Effector CD4-positive, alpha-beta T cell (primary cell): ENCODE measurements at regions not wholly inside any gene's neighbourhood (a gene's known extent, or its start where the extent isn't known, plus 50 kb on each side); places are given as distances from the start of the nearest gene placed in this dataset.
"Not testable (repeated sequence)": the region's sequence is repeated elsewhere in the genome, so short reads cannot be mapped to it uniquely, and the experiment has no call there.

Experiments used
- DNase-seq: peaks from one replicate; pipeline ENCODE4 v3.0.0-alpha.2; 2020

- DNase-seq = no peak
Measured at GRCh38 chr16:63415014-63415413, 1378.8 kb upstream of the CDH8 start.

- DNase-seq = no peak
Measured at GRCh38 chr16:63410594-63410993, 1374.4 kb upstream of the CDH8 start.

- DNase-seq = no peak
Measured at GRCh38 chr16:63403792-63404191, 1367.6 kb upstream of the CDH8 start.

- DNase-seq = not testable (repeated sequence)
Measured at GRCh38 chr16:63388277-63388676, 1352.0 kb upstream of the CDH8 start.

GRCh38 chr16:63385714-63386432, 1349.6 kb upstream of the CDH8 start:
- DNase-seq = no peak

- DNase-seq = no peak
Measured at GRCh38 chr16:63373744-63374143, 1337.5 kb upstream of the CDH8 start.

GRCh38 chr16:63372815-63373214, 1336.6 kb upstream of the CDH8 start:
- DNase-seq = no peak

- DNase-seq = no peak
Measured at GRCh38 chr16:63372283-63372682, 1336.0 kb upstream of the CDH8 start.

- DNase-seq = no peak
Measured at GRCh38 chr16:63365649-63366304, 1329.5 kb upstream of the CDH8 start.

- no peak for DNase-seq
Measured at GRCh38 chr16:63363738-63364137, 1327.5 kb upstream of the CDH8 start.

GRCh38 chr16:63361032-63361624, 1324.9 kb upstream of the CDH8 start:
- DNase-seq = no peak

- no peak for DNase-seq
Measured at GRCh38 chr16:63349961-63350360, 1313.7 kb upstream of the CDH8 start.

GRCh38 chr16:63346000-63346399, 1309.8 kb upstream of the CDH8 start:
- DNase-seq = no peak

- DNase-seq = no peak
Measured at GRCh38 chr16:63337264-63337663, 1301.0 kb upstream of the CDH8 start.

GRCh38 chr16:63331111-63331510, 1294.9 kb upstream of the CDH8 start:
- no peak for DNase-seq

- no peak for DNase-seq
Measured at GRCh38 chr16:63326736-63327339, 1290.6 kb upstream of the CDH8 start.

GRCh38 chr16:63323722-63324705, 1287.8 kb upstream of the CDH8 start:
- DNase-seq = no peak

GRCh38 chr16:63323055-63323454, 1286.8 kb upstream of the CDH8 start:
- DNase-seq = no peak

GRCh38 chr16:63315229-63315628, 1279.0 kb upstream of the CDH8 start:
- DNase-seq = no peak

GRCh38 chr16:63312346-63312745, 1276.1 kb upstream of the CDH8 start:
- DNase-seq = no peak

- no peak for DNase-seq
Measured at GRCh38 chr16:63311313-63311712, 1275.1 kb upstream of the CDH8 start.

- no peak for DNase-seq
Measured at GRCh38 chr16:63302811-63303210, 1266.6 kb upstream of the CDH8 start.

- no peak for DNase-seq
Measured at GRCh38 chr16:63301349-63301748, 1265.1 kb upstream of the CDH8 start.
